Left lobe of liver (tissue), 2 donors: ENCODE measurements at regions not wholly inside any gene's neighbourhood (a gene's known extent, or its start where the extent isn't known, plus 50 kb on each side); places are given as distances from the start of the nearest gene placed in this dataset.
"Not testable (repeated sequence)": the region's sequence is repeated elsewhere in the genome, so short reads cannot be mapped to it uniquely, and the experiment has no call there.

Source experiments
- ATAC-seq: fragments of 200-7000 bp; cut with Tn5 transposase; one replicate; pipeline ENCODE4 v1.9.1; 2020; ENCODE audit warnings: mild to moderate bottlenecking, moderate library complexity
- DNase-seq: peaks from one replicate; pipeline ENCODE4 v3.0.0-alpha.2; 2020; ENCODE audit warnings: low spot score
- donor health status: DM: no; HTN: no; CAD: no; lungs with moderate emphysema.
- donor health status: DM: no; HTN: yes; CAD: no.

GRCh38 chr4:31682796-31683195, 962.6 kb downstream of the PCDH7 start:
- DNase-seq (no peak), ATAC-seq (no peak)

DNA sequence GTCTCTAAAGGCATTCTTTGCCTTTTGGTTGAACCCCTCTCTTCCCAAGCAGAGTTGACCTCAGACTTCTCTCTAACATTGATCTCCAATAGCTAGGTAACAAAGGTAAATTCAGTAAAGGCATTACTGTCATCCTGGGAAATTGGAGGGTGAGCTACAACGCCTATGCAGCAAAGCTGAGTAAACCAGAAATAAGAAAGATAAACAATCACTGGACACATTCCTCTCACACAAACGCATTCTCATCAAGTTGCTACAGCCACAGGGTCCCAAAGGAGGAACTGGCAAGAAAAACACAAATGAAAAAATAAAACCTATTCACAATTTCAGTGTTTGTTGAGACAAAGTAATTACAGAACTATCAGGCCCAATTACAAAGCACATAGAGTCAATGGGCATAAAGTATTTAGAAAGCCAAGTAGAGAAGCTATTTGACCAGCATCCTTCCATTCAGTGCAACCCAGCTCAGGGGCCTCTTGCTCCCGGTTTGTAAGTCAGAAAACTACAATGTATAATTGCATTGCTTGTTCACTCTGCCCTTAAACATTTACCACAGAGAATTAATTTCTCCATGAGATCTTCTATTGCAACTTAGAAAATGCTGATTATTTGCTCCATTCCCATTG, 967.7 kb downstream of the PCDH7 start:
- DNase-seq (no peak), ATAC-seq (no peak)

DNA sequence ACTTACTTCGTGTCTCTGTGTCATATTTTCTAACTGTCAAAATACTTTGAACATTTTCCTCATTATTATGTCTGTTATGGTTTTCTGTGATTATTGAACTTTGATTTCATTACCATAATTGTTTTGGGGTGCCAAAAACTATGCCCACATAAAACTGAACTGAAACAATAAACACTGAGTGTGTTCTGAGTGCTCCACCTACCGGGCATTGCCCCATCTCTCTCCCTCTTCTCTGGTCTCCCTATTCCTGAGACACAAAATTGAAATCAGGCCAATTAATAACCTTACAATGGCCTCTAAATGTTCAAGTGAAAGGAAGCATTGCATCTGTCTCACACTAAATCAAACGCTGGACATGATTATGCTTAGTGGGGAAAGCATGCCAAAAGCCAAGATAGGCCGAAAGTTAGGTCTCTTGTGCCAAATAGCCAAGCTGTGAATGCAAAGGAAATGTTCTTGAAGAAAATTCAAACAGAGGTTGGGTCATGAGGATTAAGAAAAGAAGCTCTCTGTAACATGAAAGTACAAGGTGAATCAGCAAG, 972.3 kb downstream of the PCDH7 start:
- no peak for DNase-seq

GRCh38 chr4:31701256-31701655, 981.1 kb downstream of the PCDH7 start:
- DNase-seq = no peak

More for the DNA sequence above, 972.3 kb downstream of the PCDH7 start:
- no peak for ATAC-seq

GRCh38 chr4:31702326-31702725, 982.2 kb downstream of the PCDH7 start:
- DNase-seq = no peak
- no peak for ATAC-seq

More at GRCh38 chr4:31701256-31701655, 981.1 kb downstream of the PCDH7 start:
- ATAC-seq = no peak

DNA sequence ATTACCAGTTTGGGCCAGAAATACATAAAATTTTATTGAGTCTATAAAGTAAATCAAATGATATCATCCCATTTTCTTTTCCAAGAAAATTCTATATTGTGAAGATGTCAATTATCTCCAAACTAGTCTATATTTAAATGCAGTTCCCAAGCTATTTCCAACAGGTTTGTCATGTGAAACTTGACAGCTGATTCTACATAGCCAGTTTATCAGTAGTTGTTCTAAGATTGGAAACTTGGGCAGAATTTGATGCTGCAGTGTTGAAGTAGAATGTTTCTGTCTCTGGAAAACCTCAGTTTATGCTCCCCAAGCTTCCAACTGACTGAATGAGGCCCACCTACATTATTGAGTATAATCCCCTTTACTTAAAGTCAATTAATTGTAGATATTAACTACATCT, 994.1 kb downstream of the PCDH7 start:
- ATAC-seq (no peak), DNase-seq (no peak)

GRCh38 chr4:31715302-31715701, 995.1 kb downstream of the PCDH7 start:
- no peak for ATAC-seq
- DNase-seq = no peak

- ATAC-seq = no peak
Observed at GRCh38 chr4:31727030-31727429, 1006.9 kb downstream of the PCDH7 start.

DNA sequence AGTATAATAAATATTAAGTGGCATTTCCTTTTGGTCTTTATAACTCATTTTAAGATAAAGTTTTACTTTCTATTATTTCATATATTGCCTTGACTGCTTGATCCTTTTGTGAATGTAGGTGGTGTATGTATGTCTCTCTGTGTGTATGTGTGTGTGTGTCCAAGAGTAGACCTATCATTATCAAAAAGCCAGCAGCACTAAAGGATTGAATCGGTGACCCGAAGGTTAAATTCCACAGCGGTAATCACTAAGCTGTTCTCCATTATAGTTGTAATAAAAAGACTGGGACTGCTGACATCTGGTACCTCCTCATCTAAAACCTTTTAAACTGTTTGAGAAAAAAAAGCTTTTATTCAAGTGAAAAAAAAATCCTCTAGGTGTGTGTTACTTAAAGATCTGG, 1014.8 kb downstream of the PCDH7 start:
- no peak for DNase-seq
- ATAC-seq = no peak

More at GRCh38 chr4:31727030-31727429, 1006.9 kb downstream of the PCDH7 start:
- DNase-seq = no peak

DNA sequence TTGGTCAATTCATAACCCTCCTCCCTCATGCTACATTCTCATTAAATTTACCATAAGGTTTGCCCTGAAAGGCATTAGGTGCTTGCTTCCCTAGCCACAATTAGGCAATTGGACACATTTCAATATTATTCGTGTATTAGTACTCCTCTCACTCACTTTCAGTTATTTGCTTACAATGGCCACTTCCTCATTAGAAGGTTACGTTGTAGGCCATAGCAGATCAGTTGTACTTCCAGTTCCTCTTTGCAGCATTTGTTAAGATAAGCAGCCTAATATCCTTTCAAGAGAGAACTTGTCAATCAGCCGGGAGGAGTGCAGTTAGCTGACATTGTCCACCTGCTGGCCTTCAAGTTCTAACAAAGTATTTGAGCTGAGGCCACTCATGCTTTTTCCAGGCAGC, 1017.2 kb downstream of the PCDH7 start:
- DNase-seq = no peak

DNA sequence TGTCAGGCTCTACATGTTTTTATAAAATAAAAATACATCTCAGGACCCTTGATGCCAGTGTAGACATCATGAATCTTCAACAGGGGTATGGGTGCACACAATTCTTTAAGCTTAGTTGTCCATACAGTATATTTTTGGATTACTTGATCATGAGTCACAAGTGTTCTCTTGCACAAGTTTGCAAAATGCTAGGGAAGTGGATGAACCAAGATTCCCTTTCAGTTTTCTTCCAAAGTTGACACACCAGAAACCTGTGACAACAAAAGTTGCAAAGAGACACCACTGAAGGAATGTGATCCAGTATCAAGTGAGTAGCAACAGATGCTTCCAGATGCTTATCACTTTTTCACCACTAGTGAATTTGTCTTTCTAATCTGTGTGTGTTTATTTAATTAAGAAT, 1021.2 kb downstream of the PCDH7 start:
- ATAC-seq (no peak), DNase-seq (no peak)

More for the DNA sequence above, 1017.2 kb downstream of the PCDH7 start:
- ATAC-seq = no peak

- DNase-seq = no peak
- no peak for ATAC-seq
Observed at GRCh38 chr4:31748382-31748781, 1028.2 kb downstream of the PCDH7 start.

GRCh38 chr4:31750581-31750980, 1030.4 kb downstream of the PCDH7 start:
- not testable (repeated sequence) for DNase-seq, ATAC-seq

DNA sequence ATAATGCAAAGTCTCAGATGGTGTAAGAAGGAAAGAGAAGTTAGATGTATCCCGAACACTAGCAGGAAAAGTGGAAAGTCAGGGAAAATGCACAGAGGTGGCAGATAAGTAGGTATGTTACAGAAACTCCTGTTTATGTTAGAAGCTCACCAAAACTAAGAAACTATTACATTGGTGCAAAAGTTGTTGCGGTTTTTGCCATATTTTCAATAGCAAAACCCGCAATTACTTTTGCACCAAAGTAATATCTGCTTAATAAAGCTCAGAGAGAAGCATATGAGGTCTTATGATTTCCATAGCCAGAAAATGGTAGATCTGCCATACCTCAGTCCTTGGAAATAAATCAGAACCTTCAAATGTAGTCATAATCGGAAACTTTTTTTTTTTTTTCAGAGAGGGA, 1035.6 kb downstream of the PCDH7 start:
- no peak for DNase-seq
- ATAC-seq = no peak

- ATAC-seq (no peak), DNase-seq (no peak)
Observed at GRCh38 chr4:31768756-31769155, 1048.6 kb downstream of the PCDH7 start.

DNA sequence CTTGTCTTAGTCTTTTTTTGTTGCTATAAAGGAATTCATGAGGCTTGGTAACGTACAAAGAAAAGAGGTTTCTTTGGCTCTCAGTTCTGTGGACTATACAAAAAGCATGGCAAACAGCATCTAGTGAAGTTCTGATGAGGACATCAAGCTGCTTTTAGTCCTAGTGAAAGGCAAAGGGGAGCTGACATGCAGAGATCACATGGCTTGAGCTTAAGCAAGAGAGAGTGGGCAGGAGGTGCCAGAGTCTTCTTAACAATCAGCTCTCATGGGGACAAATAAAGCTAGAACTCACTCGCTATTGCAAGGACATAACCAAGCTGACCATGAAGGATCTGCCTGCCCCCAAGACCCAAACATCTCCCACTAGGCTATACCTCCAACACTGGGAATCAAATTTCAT, 1063.1 kb downstream of the PCDH7 start:
- no peak for DNase-seq

DNA sequence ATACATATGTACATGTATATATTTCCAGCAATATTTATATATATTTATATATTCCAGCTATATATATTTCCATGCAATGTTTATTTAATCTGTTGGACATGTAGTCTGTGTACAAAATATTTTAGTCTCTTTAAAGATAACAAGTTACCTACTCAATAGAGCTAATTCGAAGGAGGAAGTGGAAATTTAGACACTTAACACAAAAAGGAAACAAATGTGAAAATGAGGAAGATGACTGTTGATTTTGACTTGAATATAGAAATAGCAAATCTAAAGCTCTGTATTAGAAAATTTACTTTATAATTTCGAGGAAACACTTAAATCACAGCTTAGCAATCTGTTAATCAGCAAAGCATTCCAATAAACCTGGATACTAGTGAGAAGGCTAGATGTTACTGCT, 1064.4 kb downstream of the PCDH7 start:
- no peak for DNase-seq
- ATAC-seq = no peak

More for the DNA sequence above, 1063.1 kb downstream of the PCDH7 start:
- no peak for ATAC-seq

DNA sequence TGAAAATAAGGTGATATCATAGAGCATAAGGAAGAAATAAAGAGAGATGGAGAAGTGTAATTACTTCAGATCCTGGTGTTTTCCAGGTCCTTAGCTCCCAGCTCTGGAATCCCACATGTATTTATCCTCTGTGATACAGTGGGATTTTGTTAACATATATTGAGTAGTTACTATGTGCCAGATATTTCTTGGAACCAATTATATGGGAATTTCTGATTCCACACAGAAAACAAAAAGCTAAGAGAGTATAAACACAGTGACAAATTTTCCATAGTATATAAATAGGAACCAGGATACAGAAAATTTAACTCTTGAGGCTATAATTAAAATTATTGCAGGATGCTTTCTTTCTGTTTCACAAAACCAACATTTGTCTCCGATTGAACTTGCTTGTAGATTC, 1067.5 kb downstream of the PCDH7 start:
- ATAC-seq = no peak

GRCh38 chr4:31788676-31789075, 1068.5 kb downstream of the PCDH7 start:
- no peak for DNase-seq
- ATAC-seq = no peak

More for the DNA sequence above, 1067.5 kb downstream of the PCDH7 start:
- DNase-seq = no peak

GRCh38 chr4:31791666-31792065, 1071.5 kb downstream of the PCDH7 start:
- ATAC-seq (no peak), DNase-seq (no peak)

DNA sequence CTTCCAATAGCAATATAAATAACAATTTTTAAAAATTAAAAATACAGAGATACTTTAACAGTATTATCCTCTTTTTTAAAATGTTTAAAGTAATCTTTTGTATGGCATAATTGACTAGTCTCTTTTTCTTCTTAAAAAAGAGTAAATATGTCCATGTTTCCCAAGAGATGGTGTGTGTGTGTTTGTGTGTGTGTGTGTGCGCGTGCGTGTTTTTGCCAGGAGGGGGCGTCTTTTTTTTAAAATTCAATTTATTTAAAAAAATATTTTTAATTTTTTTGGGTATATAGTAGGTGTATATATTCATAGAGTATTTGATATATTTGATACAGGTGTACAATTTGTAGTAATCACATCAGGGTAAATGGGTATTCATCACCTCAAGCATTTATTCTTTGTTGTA, 1073.7 kb downstream of the PCDH7 start:
- DNase-seq = no peak
- no peak for ATAC-seq

- ATAC-seq, DNase-seq: not testable (repeated sequence)
Observed at GRCh38 chr4:31797052-31797451, 1076.9 kb downstream of the PCDH7 start.
